Cardiac muscle cell (in vitro differentiated cells and primary cell): ENCODE measurements at regions not wholly inside any gene's neighbourhood (a gene's known extent, or its start where the extent isn't known, plus 50 kb on each side); places are given as distances from the start of the nearest gene placed in this dataset.

Source experiments
- DNase-seq, 2 donors: peaks; one replicate each; pipeline versions ENCODE4 v3.0.0 to v3.0.0-alpha.2; 2010 to 2017; ENCODE audit warnings: low read depth in 1 of 2, low spot score in 1 of 2
- H3K27ac ChIP-seq: fragments of 200-600 bp; sonication (generic); 2 replicates; pipeline ENCODE4 v1.5.1; 2016
- H3K27me3 ChIP-seq: fragments of 200-600 bp; sonication (generic); 2 replicates; pipeline ENCODE4 v1.6.0; 2016; ENCODE audit warnings: control low read depth
- H3K36me3 ChIP-seq: fragments of 200-600 bp; sonication (generic); 2 replicates; pipeline ENCODE4 v1.5.1; 2016; ENCODE audit warnings: control low read depth
- H3K4me1 ChIP-seq: fragments of 200-600 bp; sonication (generic); 2 replicates; pipeline ENCODE4 v1.8.1; 2017; ENCODE audit warnings: low read depth, mild to moderate bottlenecking, mixed run types
- H3K4me3 ChIP-seq: fragments of 200-600 bp; sonication (generic); 2 replicates; pipeline ENCODE4 v1.5.1; 2016; ENCODE audit warnings: mild to moderate bottlenecking
- H3K9me3 ChIP-seq: fragments of 200-600 bp; sonication (generic); 2 replicates; pipeline ENCODE4 v1.5.1; 2017; ENCODE audit warnings: low read depth, mild to moderate bottlenecking, control low read depth
- TF ChIP-seq, protein P1 (sequence below): IDR thresholded peaks from 2 replicates; pipeline ENCODE4 v1.5.1; 2012; ENCODE audit warnings: low read depth, mild to moderate bottlenecking, low read length

DNA sequence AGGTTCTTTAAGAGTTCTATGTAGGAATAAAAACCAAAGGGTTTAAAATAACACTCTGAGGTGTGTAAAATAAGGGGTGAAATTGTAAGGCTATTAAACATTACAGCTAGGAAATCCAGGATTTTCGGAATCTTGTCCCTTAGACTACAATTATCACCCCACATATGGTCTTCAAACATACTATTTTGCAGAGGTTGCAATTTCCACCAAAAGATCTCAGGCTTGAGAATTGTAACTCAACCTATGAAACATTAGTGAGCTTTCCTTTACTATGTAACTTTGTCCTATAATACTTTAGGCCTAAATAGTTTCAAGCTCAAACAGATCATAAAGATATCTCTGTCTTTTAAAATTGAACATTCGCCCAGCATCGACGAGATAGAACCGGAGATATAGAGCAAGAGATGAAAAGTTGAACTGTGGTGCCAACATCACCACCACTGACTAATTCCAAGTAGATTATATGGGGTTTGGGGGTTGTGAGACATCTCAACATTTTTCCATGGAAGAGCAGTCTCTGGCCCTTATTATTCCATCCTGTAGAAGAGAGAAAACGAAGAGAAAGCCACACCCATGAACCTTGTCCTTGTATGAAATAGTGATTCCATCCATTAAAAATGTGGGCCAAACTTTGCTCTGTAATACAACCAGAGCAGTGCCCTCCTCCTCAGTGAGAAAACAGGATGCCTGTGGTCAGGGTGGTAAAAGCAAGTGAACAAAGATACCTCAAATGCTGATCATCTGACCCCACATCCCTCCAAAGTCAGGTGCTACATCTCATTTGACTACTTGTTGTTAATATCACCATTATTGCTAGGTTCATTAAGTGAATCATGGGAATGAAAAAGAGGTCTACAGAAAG, 284.5 kb upstream of the GJE1 start:
- TF ChIP-seq, protein P1, sequence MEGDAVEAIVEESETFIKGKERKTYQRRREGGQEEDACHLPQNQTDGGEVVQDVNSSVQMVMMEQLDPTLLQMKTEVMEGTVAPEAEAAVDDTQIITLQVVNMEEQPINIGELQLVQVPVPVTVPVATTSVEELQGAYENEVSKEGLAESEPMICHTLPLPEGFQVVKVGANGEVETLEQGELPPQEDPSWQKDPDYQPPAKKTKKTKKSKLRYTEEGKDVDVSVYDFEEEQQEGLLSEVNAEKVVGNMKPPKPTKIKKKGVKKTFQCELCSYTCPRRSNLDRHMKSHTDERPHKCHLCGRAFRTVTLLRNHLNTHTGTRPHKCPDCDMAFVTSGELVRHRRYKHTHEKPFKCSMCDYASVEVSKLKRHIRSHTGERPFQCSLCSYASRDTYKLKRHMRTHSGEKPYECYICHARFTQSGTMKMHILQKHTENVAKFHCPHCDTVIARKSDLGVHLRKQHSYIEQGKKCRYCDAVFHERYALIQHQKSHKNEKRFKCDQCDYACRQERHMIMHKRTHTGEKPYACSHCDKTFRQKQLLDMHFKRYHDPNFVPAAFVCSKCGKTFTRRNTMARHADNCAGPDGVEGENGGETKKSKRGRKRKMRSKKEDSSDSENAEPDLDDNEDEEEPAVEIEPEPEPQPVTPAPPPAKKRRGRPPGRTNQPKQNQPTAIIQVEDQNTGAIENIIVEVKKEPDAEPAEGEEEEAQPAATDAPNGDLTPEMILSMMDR, result no peak
- Histone ChIP-seq H3K4me1 (no peaks in the 10 kb centered on the region), H3K27ac (no peak overlapping the region), H3K27me3 (no peaks in the 10 kb centered on the region), H3K9me3 (no peaks in the 10 kb centered on the region), H3K4me3 (no peak overlapping the region), H3K36me3 (no peaks in the 10 kb centered on the region)
- DNase-seq, result no peak

DNA sequence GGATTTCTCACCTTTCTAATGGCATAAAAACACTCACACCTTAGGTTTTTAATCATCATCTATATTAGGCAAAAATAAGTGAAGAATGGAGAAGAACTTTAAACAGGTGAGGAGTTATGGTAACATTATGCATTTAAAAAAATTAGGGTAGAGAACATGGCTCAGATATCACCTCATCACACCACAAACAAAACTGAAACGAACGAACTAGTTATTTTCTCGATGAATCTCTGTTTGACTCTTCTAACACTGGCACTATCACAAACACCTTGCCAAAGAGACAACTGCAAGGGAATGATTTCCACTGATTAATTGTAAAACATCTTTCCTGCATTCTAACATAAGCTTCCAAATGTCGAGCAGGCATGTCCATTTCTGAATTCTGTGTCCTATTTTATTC, 286.1 kb upstream of the GJE1 start:
- Histone ChIP-seq H3K4me3 (no peak overlapping the region), H3K27ac (no peak overlapping the region), H3K27me3 (no peaks in the 10 kb centered on the region), H3K4me1 (no peaks in the 10 kb centered on the region), H3K9me3 (no peaks in the 10 kb centered on the region), H3K36me3 (no peaks in the 10 kb centered on the region)
- TF ChIP-seq, protein P1, result no peak
- DNase-seq, result no peak

- TF ChIP-seq, protein P1, result no peak
- no peaks in the 10 kb centered on the region for H3K36me3 ChIP-seq
- no peak overlapping the region for H3K27ac ChIP-seq
- DNase-seq, result no peak
- H3K27me3 ChIP-seq, result no peaks in the 10 kb centered on the region
- H3K9me3 ChIP-seq, result no peaks in the 10 kb centered on the region
- H3K4me3 ChIP-seq, result no peak overlapping the region
- no peaks in the 10 kb centered on the region for H3K4me1 ChIP-seq
These were observed 289.4 kb upstream of the GJE1 start for GRCh38 chr6:141843178-141843834.

DNA sequence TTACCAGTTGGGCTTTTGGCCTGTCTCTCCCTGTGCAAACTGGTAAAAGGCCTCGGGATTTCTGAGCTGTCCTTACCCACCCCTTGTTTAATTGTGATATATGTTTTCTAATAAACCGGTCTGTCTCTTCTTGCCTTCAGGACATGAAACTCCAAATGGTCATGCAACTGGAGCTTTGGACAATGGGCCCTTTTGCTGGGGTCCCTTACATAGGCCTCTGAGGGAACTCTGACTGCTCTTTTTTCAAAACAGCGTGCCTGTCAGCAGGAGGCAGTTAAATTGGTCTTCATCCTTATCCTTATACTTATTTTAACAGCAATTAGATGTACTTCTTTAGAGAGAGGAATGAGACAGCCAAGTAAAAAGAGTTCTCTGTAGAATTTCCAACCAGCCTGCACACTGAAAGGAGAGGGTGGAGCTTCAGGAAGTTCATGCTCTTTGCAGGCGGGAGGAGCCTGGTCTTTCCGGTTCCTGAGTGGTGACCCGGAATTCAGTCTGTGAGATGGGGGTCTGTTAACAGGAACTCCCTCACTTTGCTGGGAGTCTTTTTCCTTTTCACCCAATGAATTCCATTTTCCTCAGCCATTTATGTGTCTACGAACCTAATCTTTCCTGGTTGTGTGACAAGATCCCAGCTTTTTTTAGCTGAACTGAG, 299.6 kb upstream of the GJE1 start:
- no peaks in the 10 kb centered on the region for H3K4me1 ChIP-seq
- H3K27me3 ChIP-seq, result no peaks in the 10 kb centered on the region
- TF ChIP-seq, protein P1, result no peak
- H3K36me3 ChIP-seq, result no peaks in the 10 kb centered on the region
- H3K27ac ChIP-seq, result no peak overlapping the region
- no peak overlapping the region for H3K4me3 ChIP-seq
- H3K9me3 ChIP-seq, result no peaks in the 10 kb centered on the region
- DNase-seq, result no peak

GRCh38 chr6:141830530-141830929, 302.2 kb upstream of the GJE1 start:
- DNase-seq, result no peak
- Histone ChIP-seq H3K4me3 (no peak overlapping the region), H3K9me3 (no peaks in the 10 kb centered on the region), H3K27me3 (no peaks in the 10 kb centered on the region), H3K4me1 (no peaks in the 10 kb centered on the region), H3K27ac (no peak overlapping the region), H3K36me3 (no peaks in the 10 kb centered on the region)
- TF ChIP-seq, protein P1, result no peak
